ENCODE measurements at regions not wholly inside any gene's neighbourhood (a gene's known extent, or its start where the extent isn't known, plus 50 kb on each side); places are given as distances from the start of the nearest gene placed in this dataset.
A peak's percentile ranks its signal among the peaks of the same experiment; 100 is the strongest.

DNA sequence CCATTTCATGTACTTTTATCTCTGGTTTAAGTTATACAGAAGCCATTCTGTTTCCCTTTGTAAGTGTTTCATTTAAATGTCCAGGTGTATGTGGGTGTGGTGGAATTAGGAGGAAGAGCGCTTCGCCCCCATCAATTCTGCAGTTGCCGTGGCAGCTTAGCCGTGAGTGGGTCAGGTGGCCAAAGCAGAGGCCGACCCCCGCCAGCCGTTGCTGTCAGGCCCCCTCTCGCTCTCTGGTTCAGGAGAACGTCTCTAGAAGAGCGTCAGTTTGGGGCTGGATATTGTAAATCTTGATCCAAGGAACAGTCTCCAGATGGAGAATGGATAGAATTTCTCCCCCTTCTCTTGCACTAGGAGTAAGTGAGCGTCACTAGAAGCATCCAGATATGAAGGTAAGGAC, 367.4 kb downstream of the FOXA2 start:
- DNase-seq, result no peak

DNA sequence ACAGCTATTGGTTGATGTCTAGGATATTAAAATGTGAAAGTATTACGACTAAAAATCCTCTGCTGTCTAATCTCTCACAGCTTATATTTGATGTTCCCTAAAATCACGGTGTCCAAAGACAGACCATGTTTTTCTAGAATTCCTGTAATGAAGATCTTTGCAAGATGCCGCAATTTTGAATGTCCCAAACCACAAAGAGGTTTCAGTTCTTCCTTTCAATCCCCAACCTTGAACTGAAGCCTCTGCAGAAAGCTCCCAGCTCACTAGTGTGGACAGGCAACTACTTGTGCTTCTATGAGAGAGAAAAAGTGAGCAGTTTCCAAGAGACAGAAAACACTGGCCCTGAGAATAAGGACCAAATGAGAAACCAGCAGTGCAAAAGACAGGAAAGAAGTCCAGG, 370.1 kb downstream of the FOXA2 start:
- DNase-seq, result no peak

DNA sequence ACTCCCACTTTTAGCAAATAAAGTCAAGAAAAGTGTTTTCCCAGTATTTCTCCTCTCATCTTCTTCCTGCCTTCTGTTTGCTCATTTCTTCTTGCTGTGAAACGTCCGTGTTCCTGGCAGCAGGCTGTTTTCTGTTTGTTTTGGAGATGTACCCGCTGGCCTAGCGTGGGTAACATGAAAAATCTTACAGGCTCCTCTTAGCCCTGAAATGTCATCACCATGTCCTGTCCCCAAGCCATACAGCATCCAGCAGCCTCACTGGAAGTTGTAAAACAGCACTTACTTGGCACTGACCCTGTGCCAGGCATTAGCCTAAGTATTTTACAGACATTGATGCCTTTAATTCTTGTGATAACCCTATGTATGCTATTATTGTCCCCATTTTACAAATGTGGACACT, 371.1 kb downstream of the FOXA2 start:
- DNase-seq, result no peak

DNA sequence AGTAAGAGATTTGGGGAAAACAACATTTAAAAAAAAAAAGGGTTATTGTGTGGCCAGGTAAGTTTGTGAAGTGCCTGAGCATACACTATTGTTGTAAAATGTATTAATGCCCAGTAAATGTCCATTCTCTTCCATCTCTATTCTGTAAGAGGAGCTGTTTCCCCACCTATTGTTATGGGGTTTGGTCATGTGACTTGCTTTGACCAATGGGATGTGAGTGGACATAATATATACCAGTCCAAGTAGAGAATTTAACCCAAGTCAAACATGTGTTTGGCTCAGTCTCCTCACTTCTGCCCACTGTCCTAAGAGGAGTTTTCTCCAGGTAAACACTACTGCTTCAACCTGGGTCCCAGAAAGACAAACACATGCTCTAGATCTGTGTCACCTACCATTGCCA, 377.1 kb downstream of the FOXA2 start:
- DNase-seq, result no peak

DNA sequence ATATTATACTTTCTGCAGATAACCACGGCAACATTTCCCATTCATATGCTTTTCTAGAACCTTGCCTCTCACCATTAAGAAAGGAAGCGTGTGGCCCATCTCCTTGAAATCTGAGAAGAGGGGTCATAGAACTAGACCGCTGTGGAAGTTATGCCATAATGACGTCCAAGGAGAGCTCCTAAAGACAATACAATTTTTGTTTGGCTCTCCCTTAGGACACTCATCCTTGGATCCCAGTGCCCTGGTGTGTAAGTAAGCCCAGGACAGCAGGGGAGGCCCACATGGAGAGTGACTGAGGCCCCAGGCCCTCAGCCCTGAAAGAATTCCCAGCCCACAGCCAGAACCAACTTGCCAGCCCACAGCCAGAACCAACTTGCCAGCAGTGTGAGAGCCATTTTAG, 379.6 kb downstream of the FOXA2 start:
- no peak for DNase-seq

DNA sequence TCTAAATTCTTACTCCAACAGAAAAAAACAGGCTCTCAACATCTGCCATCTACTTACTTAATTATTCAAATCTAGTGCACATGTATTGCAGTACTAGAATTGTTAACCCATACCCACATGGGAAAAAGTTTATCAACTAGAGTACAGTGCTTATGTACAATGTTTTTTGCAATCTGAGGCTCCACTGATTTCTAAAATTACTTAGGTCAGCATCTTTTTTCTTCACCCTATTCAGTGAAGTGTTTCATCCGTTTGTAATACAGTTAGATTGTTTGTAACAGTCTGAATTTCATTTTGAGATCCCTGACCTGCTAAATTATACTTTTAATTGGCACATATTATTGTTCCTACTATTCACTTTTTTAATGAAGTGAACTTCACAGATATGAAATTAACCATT, 402.2 kb downstream of the FOXA2 start:
- no peak for DNase-seq

DNA sequence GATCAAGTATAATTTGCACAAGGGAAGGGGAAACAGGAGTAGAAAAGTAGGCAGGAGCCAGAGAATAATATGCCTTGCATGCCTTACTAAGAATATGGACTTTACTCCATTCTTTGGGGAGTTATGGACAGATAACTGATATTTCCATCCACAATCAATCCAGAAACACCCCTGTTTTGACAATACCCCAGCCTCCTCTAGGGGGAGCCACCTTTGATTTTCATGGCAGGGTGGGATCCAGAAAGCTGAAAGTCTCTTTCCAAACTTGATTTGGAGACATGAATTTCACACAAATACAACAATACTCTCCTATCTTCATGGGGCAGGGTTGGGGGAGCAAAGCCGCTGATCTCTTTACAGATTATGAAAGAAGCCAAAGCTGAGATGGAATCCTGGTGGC, 404.1 kb downstream of the FOXA2 start:
- DNase-seq, result no peak

DNA sequence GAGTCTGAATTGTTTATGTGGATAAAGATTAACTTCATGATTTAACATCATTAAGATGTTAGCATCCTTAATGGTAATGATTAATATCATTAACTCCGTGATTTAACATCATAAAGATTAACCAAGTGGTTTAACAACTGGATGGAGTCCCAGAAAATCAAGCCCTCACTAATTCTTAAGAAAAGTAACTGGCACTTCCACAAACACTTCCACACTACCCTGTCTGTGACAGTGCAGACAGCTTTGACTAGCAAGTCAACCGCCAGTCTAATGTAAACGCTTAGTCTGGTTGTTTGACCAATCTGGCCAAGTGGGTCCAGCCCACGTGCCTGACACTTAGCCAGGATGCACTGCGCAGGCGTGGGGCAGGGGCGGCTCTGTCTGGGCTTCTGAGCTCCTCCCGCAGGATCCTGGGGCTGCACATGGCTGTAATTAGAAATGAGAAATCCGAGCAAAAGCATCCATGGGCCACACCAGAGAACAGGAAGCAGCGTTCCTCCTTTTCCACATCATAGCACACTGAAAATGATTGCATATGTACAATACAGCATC, 424.2 kb downstream of the FOXA2 start:
- DNase-seq, result no peak

DNA sequence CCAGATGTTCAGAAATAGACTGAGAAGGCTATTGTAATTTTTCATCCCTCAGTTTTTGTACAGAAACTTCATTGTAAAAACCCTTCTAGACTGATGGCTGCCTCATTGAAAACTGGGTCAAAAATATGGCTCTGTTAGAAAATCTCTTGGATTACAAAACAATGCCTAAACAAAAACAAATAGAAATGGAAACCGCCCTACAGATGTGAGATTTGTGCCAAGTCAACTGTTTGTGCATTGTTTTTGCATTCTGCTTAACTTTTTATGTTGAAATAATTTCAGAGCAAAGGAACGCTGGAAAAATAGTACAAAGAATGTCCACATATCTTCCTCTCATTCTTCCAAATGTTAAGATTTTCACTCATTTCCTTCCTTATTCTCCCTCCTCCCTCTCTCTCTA, 425.1 kb downstream of the FOXA2 start:
- no peak for DNase-seq

DNA sequence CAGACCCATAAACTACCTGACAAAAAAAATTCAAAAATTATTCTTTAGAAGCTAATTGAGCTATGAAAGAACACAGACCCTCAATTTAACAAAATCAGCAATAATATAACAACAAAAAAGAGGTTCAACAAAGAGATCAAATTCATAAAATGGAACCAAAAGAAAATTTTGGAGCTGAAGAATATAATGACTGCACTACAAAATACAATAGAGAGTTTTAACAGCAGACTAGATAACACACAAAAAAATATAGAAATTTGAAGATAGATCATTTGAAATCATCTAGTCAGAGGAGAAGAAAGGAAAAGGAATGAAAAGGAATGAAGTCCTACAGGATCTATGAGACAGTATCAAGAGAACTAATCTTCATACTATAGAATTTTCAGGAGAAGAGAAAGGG, 422.1 kb downstream of the PAX1 start:
- no peak for DNase-seq

DNA sequence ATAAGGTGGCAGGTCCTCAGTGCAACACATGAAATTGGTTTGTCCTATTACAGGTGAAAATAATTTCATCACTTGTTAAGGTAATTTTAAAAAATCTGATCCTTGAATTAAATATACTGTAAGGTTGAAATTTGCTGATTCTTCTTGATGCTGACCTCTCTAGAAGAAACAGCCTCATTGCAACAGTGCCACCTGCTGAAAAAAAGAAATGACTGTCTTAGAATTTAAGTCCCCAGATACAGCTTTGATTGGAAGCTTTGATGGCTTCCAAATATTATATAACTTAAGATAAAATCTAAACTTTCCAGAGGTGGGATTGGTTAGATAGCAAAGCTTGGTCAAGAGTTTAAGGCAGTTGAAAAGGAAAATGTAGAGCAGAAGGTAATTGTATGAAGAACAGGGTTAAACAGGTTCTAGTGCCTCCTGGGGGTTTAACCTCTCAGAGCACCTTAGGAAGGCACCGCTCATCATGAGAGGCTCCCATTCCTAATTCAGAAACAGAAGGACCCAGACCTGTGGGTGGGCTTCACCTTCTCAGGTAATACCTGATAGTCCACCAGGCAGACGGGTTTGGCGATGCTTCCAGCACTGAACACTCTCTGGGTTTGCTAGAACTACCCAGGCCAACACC, 401.0 kb downstream of the PAX1 start:
- DNase-seq, result peak; percentile 43

DNA sequence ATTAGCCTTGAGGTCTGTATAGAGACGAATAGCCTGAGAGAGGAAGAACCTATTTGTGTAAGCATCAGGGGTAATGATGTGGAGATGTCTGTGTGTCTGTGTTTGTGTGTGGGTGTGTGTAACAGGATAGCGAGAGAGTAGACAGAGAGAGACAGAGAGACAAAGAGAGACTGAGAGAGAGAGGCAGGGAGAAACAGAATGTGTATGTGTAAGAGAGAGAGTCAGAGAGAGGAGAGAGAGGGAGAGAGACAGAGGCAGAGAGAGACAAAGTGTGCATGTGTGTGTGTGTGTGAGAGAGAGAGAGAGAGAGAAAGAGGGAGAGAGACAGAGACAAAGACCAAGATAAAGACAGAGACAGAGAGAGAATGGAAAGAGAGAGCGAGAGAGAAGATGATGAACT, 396.1 kb downstream of the PAX1 start:
- no peak for DNase-seq

DNA sequence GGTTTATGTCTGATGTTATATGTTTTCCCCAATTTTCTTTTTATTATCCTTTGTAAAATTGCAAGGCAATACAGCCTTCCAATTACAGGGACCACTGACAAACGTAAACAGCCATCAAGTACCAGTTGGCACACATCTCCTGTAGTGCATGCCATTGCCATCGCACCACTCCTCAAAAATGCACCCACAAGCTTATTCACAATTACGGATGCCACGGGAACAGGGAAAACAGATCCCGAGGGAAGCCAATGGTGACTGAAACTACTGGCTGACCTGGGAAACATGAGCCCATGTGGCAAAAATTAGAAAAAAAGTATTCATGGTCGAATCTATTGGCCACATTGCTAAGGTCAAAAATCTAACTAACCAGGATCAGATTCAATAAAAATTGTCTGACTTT, 395.2 kb downstream of the PAX1 start:
- no peak for DNase-seq

DNA sequence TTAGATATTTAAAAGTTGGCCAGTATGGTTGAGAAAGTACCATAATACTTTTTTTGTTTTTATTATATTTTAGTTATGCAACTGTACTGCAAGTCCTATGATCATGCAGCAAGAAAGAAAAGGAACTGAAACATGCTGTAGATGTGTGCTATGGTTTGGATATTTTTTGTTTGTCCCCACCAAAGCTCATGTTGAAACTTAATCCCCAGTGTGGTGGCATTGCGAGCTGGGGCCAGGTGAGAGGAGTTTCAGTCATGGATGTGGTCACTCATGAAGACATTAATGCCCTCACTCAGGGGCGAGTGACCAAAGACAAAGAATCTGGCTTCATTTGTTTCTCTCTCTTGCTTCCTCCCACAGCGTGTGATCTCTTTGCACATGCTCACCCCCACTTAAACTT, 393.9 kb downstream of the PAX1 start:
- DNase-seq, result no peak

DNA sequence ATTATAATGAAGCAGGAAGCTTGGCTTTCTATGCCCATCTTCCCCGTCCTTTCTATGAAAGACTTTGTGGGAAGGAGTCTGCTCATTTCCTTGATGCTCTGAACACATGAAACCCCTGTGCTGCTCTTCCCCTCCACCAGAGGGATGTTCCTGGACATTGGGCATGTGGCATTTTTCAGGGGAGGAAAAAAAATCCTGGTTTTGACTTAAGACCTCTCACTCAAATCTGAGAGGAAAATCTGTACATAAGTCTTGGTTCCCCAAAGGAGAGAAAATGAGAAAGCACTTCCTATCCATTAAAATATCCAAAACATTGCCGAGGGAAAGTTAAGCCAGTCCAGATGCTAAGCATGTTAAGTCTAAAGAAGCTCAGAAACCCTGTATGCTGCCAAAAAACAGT, 393.0 kb downstream of the PAX1 start:
- no peak for DNase-seq

DNA sequence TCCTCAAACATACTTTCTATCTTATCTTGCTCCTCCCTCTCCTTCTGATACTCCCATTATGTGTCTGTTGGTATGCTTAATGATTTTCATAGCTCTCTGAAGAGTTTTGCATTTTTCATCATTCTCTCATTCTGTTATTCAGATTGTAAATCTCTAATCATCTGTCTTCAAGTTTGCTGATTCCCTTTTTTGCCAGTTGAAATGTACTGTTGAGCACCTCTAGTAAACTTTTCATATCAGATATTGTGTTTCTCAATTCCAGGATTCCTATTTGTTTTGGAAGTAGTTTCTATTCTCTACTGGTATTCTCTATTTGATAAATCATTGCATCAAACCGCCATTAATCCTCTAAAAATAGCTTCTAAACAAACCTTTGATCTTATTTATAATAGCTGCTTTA, 387.7 kb downstream of the PAX1 start:
- no peak for DNase-seq

DNA sequence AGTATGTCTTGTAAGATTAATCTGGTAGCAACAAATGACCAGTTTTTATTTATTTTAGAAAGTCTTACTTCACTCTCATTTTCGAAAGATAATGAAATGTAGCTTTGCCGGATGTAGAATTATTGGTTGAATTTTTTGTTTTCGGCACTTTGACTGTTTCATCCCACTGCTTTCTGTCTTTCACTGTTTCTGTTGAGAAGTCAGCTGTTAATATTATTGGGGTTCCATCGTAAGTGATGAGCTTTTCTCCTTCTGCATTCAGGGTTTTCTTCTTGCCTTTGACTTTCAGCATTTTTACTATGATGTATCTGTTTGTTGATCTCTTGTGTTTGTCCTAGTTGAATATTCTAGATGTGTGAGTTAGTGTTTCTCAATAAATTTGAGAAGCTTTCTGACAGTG, 383.4 kb downstream of the PAX1 start:
- DNase-seq, result no peak

DNA sequence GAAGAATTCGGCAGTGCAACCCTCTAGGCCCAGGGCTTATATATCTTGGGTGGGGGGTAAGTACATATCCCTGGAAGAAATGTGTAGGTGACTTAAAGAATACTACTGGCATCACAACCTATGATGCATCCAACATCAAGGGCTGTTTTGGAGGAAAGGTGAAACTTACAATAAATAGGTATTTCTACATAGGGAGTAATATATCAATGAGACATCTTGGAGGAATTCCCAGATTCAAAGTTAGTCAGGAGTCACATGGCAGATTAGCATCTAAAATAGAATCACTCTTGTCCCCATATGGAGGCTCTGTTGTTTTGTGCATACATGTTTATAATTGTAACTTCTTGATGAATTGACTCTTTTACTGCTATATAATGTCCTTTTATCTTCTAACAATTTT, 375.5 kb downstream of the PAX1 start:
- DNase-seq, result no peak

DNA sequence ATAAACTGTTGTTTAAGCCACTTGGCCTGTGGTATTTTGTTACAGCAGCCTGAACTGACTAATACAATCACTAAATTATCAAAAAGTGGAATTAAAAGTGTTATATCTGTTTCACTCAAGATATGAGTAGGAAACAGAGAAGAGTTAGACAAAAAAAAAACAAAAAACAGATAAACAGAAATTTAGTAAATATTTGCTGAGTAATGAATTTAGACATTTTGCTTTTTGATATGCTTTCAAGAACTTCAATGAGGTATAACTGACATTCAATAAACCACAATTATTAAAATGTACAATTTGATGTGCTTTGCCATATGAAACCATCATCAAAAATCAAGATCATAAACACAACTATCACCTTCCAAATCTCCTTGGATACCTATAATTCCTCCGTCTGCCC, 369.2 kb downstream of the PAX1 start:
- no peak for DNase-seq

DNA sequence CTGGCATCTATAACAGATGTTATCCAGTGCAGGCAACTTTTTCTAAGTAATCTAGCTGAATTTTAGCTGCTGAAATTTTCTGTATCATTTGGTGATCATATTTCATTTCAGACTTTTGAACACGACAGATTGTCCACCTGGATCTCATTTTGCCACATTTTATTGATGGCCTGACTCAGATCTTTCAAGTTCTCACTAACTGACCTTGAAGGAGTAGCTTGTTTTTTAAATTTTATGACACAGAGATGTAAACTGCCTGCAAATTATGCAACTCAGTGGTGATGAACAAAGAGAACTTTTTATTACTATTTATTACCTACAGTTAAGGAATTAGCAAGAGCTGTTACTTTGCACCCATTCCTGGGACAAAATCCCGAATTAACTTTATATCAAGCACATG, 366.4 kb downstream of the PAX1 start:
- DNase-seq, result no peak

DNA sequence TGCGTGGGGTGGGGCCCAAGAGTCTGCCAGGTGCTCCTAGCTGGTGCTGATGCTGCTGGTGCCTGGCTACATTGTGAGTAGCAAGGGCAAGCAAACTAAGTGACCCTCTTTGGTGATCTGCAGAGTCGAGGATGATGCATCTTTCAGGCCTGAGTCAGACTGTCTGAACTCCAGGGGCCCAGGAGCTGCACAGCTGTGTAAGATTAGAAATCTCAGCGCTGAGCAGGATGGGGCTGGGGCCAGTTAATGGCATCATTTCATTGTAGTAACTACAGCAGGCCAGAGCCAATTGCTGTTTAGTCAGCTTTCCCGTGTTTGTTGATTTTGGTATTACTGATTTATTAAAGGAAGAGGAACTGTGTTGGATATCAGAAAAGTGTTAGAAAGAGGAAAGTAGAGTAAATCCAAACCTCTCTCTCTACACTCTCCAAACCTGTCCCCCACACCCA, 365.2 kb downstream of the PAX1 start:
- no peak for DNase-seq

DNA sequence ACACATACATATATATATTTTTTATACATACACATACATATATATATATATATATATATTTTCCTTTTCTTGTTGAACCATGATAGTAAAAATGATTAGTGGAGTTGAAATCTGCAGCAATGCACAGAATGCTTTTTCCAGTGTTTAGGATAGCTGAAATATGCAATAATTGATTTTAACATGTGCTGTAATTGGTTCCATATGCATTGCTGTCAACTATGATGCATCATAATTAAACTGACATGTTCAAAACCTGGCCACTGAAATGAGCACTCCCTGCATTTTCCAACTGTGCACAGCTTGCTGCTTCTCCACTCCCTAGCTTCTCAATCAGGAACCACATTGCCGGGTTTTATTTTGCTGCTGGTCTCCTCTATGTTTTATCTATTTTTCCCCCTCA, 358.3 kb downstream of the PAX1 start:
- DNase-seq, result no peak

DNA sequence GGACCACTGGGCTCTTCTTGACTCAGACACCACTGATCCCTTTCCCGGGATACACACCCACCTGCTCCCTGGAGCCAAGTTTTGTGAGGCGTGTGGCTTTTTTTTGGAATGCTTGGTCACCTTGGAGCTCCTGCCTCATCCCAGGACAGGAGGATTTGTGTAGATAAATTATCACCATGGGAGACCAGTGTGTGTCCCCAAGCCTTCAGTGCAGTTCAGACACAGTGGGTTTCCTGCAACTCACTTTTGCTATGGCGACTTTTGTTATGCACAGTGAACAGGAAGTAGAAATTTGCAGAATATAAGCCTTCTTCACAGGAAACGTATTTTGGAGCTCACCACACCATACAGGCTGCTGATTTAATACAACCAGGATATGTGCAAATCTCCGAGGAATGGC, 357.4 kb downstream of the PAX1 start:
- DNase-seq, result no peak

DNA sequence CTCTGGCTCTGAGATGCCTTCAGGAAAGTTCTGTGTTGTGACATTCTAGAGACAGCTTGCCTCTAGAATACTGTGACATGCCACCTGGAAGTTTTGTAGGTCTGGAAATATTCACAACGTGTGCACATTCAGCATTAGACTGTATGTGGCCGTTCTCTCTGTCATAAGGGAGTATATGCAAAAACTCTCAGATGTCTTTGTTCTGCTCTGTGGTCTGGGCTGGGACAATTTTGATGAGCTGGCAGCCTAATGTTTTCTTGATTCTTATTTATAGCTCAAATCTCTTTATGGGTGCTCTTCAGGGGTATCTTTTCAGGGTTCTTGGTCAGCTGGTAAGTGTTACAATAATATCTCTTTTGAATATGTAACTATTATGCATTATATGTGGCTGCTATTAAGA, 355.1 kb downstream of the PAX1 start:
- no peak for DNase-seq

DNA sequence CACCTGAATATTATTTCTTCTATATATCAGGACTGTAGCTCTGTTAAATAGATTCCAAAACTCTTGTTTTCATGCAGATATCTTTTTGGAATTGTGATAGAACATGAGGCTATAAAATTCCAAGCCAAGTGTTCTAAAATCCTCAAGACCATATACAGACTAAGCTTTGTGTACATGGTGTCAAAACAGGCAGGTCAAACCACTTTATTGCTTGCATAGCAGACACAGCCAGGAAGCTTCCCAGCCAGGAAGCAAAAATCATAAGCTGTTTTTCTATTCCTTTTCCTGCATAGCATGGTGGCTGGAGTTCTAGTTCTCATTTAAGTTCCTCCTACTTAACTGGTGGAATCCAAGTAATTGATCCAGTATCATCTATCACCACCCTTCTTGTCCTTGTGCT, 353.3 kb downstream of the PAX1 start:
- no peak for DNase-seq

DNA sequence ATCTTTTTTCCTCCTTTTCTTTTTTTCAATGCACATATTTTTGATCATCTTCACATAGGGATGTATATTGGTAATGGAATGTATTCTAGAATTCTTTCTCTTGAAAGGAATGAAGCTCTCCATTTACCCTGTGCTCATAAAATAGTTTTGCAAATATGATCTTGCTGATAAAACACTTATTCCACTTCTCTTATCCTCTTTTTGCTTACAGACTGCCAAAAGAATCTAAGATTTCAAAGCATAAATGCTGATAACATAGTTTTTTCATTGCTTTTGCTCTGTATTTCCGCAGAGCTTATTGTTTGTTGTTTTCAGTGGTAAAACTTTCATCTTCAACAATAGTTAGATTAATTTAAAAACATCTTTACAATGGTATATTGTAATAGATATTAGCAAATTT, 350.5 kb downstream of the PAX1 start:
- DNase-seq, result no peak

All from NCI-H1092 (cell line).